KMS-11 (cell line): ENCODE measurements at regions not wholly inside any gene's neighbourhood (a gene's known extent, or its start where the extent isn't known, plus 50 kb on each side); places are given as distances from the start of the nearest gene placed in this dataset.

Experiments
- H2AFZ ChIP-seq: fragments of 200-600 bp; sonication (generic); 2 replicates; pipeline ENCODE4 v1.6.1; 2016; ENCODE audit warnings: antibody characterized with exemption, mixed run types, low read depth
- H3K27ac ChIP-seq: fragments of 200-600 bp; sonication (generic); 2 replicates; pipeline ENCODE4 v1.6.1; 2016; ENCODE audit warnings: mild to moderate bottlenecking, mixed run types
- H3K27me3 ChIP-seq: fragments of 200-600 bp; sonication (generic); 2 replicates; pipeline ENCODE4 v1.6.1; 2017; ENCODE audit warnings: mild to moderate bottlenecking, low read depth, mixed run types, moderate library complexity; ENCODE audit not compliant: insufficient read depth
- H3K36me3 ChIP-seq: fragments of 200-600 bp; sonication (generic); 2 replicates; pipeline ENCODE4 v1.6.1; 2017; ENCODE audit warnings: mild to moderate bottlenecking, mixed run types; ENCODE audit not compliant: insufficient read depth
- H3K4me1 ChIP-seq: fragments of 200-600 bp; sonication (generic); 2 replicates; pipeline ENCODE4 v1.6.1; 2016; ENCODE audit warnings: mild to moderate bottlenecking, low read depth, mixed run types; ENCODE audit not compliant: poor library complexity, severe bottlenecking
- H3K4me2 ChIP-seq: fragments of 200-600 bp; sonication (generic); 2 replicates; pipeline ENCODE4 v1.7.0; 2016; ENCODE audit warnings: mild to moderate bottlenecking, mixed run types
- H3K4me3 ChIP-seq: fragments of 200-600 bp; sonication (generic); IDR thresholded peaks from 2 replicates; pipeline ENCODE4 v1.6.1; 2017; ENCODE audit warnings: low read depth, low read length, mixed read lengths; ENCODE audit not compliant: insufficient read depth
- H3K79me2 ChIP-seq: fragments of 200-600 bp; sonication (generic); 2 replicates; pipeline ENCODE4 v1.6.1; 2016; ENCODE audit warnings: low read depth, mixed run types; ENCODE audit not compliant: insufficient read depth
- H3K9ac ChIP-seq: fragments of 200-600 bp; sonication (generic); 2 replicates; pipeline ENCODE4 v1.6.1; 2016; ENCODE audit warnings: mild to moderate bottlenecking, mixed run types
- H4K20me1 ChIP-seq: fragments of 200-600 bp; sonication (generic); 2 replicates; pipeline ENCODE4 v1.6.1; 2016; ENCODE audit warnings: mild to moderate bottlenecking, mixed run types; ENCODE audit not compliant: insufficient read depth
- TF ChIP-seq, protein P1 (sequence below): fragments of 200-600 bp; sonication (generic); conservative IDR thresholded peaks from 2 replicates; pipeline ENCODE4 v1.6.1; 2017; ENCODE audit warnings: low read depth, mild to moderate bottlenecking, antibody characterized with exemption, low read length, moderate library complexity, mixed read lengths

GRCh38 chr2:48080534-48081316 is 174.4 kb upstream of the FBXO11 start:
- TF ChIP-seq, protein P1, sequence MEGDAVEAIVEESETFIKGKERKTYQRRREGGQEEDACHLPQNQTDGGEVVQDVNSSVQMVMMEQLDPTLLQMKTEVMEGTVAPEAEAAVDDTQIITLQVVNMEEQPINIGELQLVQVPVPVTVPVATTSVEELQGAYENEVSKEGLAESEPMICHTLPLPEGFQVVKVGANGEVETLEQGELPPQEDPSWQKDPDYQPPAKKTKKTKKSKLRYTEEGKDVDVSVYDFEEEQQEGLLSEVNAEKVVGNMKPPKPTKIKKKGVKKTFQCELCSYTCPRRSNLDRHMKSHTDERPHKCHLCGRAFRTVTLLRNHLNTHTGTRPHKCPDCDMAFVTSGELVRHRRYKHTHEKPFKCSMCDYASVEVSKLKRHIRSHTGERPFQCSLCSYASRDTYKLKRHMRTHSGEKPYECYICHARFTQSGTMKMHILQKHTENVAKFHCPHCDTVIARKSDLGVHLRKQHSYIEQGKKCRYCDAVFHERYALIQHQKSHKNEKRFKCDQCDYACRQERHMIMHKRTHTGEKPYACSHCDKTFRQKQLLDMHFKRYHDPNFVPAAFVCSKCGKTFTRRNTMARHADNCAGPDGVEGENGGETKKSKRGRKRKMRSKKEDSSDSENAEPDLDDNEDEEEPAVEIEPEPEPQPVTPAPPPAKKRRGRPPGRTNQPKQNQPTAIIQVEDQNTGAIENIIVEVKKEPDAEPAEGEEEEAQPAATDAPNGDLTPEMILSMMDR: no peak
- Histone ChIP-seq H3K4me2 (no peak overlapping the region), H3K36me3 (no peaks in the 10 kb centered on the region), H3K27ac (no peak overlapping the region), H3K79me2 (no peaks in the 10 kb centered on the region), H3K9ac (no peak overlapping the region), H3K4me3 (no peak overlapping the region), H4K20me1 (no peaks in the 10 kb centered on the region), H3K27me3 (no peaks in the 10 kb centered on the region), H3K4me1 (peaks cover 12% of the 10 kb centered on the region), H2AFZ (no peak overlapping the region)

- TF ChIP-seq, protein P1: no peak
- Histone ChIP-seq H4K20me1 (no peaks in the 10 kb centered on the region), H3K4me2 (no peak overlapping the region), H3K36me3 (no peaks in the 10 kb centered on the region), H3K27ac (no peak overlapping the region), H3K79me2 (no peaks in the 10 kb centered on the region), H3K9ac (no peak overlapping the region), H3K4me1 (peaks cover 17% of the 10 kb centered on the region), H3K4me3 (no peak overlapping the region), H2AFZ (no peak overlapping the region), H3K27me3 (no peaks in the 10 kb centered on the region)
Observed at GRCh38 chr2:48081317-48081628, 175.0 kb upstream of the FBXO11 start.

GRCh38 chr2:48085888-48086287 is 179.6 kb upstream of the FBXO11 start:
- TF ChIP-seq, protein P1: no peak
- no peak overlapping the region for H3K9ac ChIP-seq
- no peaks in the 10 kb centered on the region for H3K27me3 ChIP-seq
- no peaks in the 10 kb centered on the region for H3K79me2 ChIP-seq
- no peak overlapping the region; the same call in 1 of the 2 replicates for H3K27ac ChIP-seq
- H3K4me2 ChIP-seq: 0 out of 2 replicates have a peak overlapping the region, but pooled peaks have one; percentile 4
- H3K4me1 ChIP-seq: peaks cover 17% of the 10 kb centered on the region
- no peaks in the 10 kb centered on the region for H4K20me1 ChIP-seq
- no peak overlapping the region for H3K4me3 ChIP-seq
- peak overlapping the region; percentile 20; the same call in 1 of the 2 replicates for H2AFZ ChIP-seq
- H3K36me3 ChIP-seq: no peaks in the 10 kb centered on the region

GRCh38 chr2:48088994-48089393 is 182.7 kb upstream of the FBXO11 start:
- H4K20me1 ChIP-seq: no peaks in the 10 kb centered on the region
- TF ChIP-seq, protein P1: no peak
- no peaks in the 10 kb centered on the region for H3K79me2 ChIP-seq
- H3K36me3 ChIP-seq: no peaks in the 10 kb centered on the region
- no peaks in the 10 kb centered on the region for H3K27me3 ChIP-seq
- H3K9ac ChIP-seq: no peak overlapping the region
- no peak overlapping the region for H3K27ac ChIP-seq
- H3K4me2 ChIP-seq: no peak overlapping the region
- no peak overlapping the region for H3K4me3 ChIP-seq
- no peak overlapping the region for H2AFZ ChIP-seq
- peaks cover 17% of the 10 kb centered on the region for H3K4me1 ChIP-seq
